Nephron progenitor cell (in vitro differentiated cells): ENCODE measurements at regions not wholly inside any gene's neighbourhood (a gene's known extent, or its start where the extent isn't known, plus 50 kb on each side); places are given as distances from the start of the nearest gene placed in this dataset.
"Not testable (repeated sequence)": the region's sequence is repeated elsewhere in the genome, so short reads cannot be mapped to it uniquely, and the experiment has no call there.

Experiments used
- DNase-seq: peaks from one replicate; pipeline ENCODE4 v3.0.0; 2021
- H3K27ac Mint-ChIP-seq: 2 replicates; pipeline ENCODE4 v1.8.0; 2021; ENCODE audit warnings: mild to moderate bottlenecking, moderate library complexity, mixed read lengths
- H3K27me3 Mint-ChIP-seq: 2 replicates; pipeline ENCODE4 v1.8.0; 2021; ENCODE audit warnings: mild to moderate bottlenecking, low read depth, mixed read lengths; ENCODE audit not compliant: poor library complexity
- H3K36me3 Mint-ChIP-seq: 2 replicates; pipeline ENCODE4 v1.8.0; 2021; ENCODE audit warnings: low read depth, mixed read lengths
- H3K4me1 Mint-ChIP-seq: 2 replicates; pipeline ENCODE4 v1.8.0; 2021; ENCODE audit warnings: mixed read lengths
- H3K4me3 Mint-ChIP-seq: 2 replicates; pipeline ENCODE4 v1.8.0; 2021; ENCODE audit warnings: mild to moderate bottlenecking, moderate library complexity, mixed read lengths
- H3K9me3 Mint-ChIP-seq: 2 replicates; pipeline ENCODE4 v1.8.0; 2021; ENCODE audit warnings: mild to moderate bottlenecking, moderate library complexity, mixed read lengths
- TF ChIP-seq, protein P1 (sequence below): fragments of 200-600 bp; sonication (generic); IDR thresholded peaks from 2 replicates; pipeline ENCODE4 v1.5.0; 2021; ENCODE audit warnings: antibody characterized with exemption

- peaks cover 4% of the 10 kb centered on the region for H3K27me3 Mint-ChIP-seq
- H3K4me1 Mint-ChIP-seq, result peaks cover 23% of the 10 kb centered on the region
- no peak overlapping the region for H3K27ac Mint-ChIP-seq
These were observed 222.8 kb upstream of the MSX2 start for GRCh38 chr5:174501461-174502069.

GRCh38 chr5:174503086-174503460 is 221.3 kb upstream of the MSX2 start:
- Mint-ChIP-seq H3K27me3 (peaks cover 4% of the 10 kb centered on the region), H3K4me1 (peaks cover 24% of the 10 kb centered on the region), H3K9me3 (peaks cover 26% of the 10 kb centered on the region), H3K4me3 (no peak overlapping the region), H3K36me3 (peaks cover 8% of the 10 kb centered on the region), H3K27ac (no peak overlapping the region)
- TF ChIP-seq, protein P1, sequence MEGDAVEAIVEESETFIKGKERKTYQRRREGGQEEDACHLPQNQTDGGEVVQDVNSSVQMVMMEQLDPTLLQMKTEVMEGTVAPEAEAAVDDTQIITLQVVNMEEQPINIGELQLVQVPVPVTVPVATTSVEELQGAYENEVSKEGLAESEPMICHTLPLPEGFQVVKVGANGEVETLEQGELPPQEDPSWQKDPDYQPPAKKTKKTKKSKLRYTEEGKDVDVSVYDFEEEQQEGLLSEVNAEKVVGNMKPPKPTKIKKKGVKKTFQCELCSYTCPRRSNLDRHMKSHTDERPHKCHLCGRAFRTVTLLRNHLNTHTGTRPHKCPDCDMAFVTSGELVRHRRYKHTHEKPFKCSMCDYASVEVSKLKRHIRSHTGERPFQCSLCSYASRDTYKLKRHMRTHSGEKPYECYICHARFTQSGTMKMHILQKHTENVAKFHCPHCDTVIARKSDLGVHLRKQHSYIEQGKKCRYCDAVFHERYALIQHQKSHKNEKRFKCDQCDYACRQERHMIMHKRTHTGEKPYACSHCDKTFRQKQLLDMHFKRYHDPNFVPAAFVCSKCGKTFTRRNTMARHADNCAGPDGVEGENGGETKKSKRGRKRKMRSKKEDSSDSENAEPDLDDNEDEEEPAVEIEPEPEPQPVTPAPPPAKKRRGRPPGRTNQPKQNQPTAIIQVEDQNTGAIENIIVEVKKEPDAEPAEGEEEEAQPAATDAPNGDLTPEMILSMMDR, result no peak
- DNase-seq, result no peak

More at GRCh38 chr5:174501461-174502069, 222.8 kb upstream of the MSX2 start:
- TF ChIP-seq, protein P1, result no peak
- Mint-ChIP-seq H3K36me3 (peaks cover 8% of the 10 kb centered on the region), H3K4me3 (no peak overlapping the region), H3K9me3 (peaks cover 35% of the 10 kb centered on the region)
- DNase-seq, result no peak

DNA sequence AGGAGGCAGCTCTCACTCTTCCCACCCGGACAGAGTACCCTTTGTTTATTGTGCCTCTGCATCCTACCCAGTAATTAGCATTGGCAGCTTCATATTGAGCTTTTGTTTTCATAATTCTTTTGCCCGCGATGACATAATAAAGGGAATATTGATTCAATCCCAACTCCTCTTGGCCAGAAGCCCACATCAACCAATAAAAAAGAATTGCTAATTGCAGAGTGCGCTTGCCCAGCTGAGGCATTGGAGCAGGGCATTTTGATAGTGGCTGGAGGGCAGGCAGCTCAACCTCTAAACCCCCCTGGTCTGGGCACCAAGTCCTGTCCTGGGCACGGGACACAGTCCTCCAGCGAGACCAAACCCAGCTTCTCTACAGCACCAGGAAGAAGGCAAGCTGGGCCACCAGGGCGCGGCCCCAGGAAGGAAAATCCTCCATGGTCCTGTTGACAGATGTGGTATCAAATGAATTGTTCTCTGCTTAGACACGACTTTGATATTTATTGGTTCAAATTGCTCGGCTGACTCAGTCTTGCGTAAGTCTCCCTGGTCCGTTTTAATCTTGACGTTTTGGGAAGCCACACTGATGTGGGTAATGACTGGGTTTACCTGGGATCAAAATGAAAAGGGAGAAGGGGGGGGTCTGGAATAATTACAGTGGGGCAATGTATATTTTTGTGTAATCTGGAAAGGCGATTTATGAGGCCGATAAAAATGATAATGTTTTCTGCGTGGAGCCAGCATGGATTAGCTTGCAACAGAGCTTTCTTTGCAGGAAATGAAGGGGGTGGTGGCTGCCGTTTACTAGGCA is 220.7 kb upstream of the MSX2 start:
- H3K4me1 Mint-ChIP-seq, result peaks cover 24% of the 10 kb centered on the region
- no peak overlapping the region for H3K4me3 Mint-ChIP-seq
- H3K9me3 Mint-ChIP-seq, result peaks cover 20% of the 10 kb centered on the region
- no peak overlapping the region for H3K27ac Mint-ChIP-seq
- H3K36me3 Mint-ChIP-seq, result peaks cover 8% of the 10 kb centered on the region
- H3K27me3 Mint-ChIP-seq, result peaks cover 4% of the 10 kb centered on the region
- TF ChIP-seq, protein P1, result no peak
- no peak for DNase-seq

GRCh38 chr5:174504266-174504726 is 220.1 kb upstream of the MSX2 start:
- H3K9me3 Mint-ChIP-seq, result peaks cover 14% of the 10 kb centered on the region
- no peak for DNase-seq
- peaks cover 7% of the 10 kb centered on the region for H3K36me3 Mint-ChIP-seq
- no peak overlapping the region for H3K27ac Mint-ChIP-seq
- H3K4me3 Mint-ChIP-seq, result no peak overlapping the region
- H3K27me3 Mint-ChIP-seq, result peaks cover 4% of the 10 kb centered on the region
- TF ChIP-seq, protein P1, result no peak
- peaks cover 24% of the 10 kb centered on the region for H3K4me1 Mint-ChIP-seq

DNA sequence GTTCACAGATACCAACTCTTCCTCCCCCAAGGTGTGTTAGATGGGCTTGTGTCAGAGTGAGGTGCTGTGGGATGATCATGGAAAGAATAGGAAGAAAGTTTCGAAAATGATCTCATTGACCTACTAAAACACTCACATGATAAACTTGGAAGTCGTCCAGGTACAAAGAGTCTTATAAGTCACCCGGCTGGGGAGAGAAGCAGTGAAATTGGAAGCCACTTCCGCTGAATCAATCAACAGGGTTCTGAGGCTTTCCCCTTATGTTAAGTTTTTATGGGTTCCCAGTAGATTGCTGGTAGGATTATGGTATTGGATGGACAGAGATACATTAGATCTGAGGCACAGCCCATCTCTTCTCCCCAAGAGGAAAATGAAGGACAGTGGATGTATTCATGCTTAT is 218.8 kb upstream of the MSX2 start:
- DNase-seq, result no peak
- peaks cover 28% of the 10 kb centered on the region for H3K4me1 Mint-ChIP-seq
- TF ChIP-seq, protein P1, result no peak
- no peak overlapping the region for H3K27ac Mint-ChIP-seq
- H3K36me3 Mint-ChIP-seq, result no peaks in the 10 kb centered on the region
- H3K9me3 Mint-ChIP-seq, result peaks cover under 1% of the 10 kb centered on the region
- H3K27me3 Mint-ChIP-seq, result peaks cover 5% of the 10 kb centered on the region
- no peak overlapping the region for H3K4me3 Mint-ChIP-seq

DNA sequence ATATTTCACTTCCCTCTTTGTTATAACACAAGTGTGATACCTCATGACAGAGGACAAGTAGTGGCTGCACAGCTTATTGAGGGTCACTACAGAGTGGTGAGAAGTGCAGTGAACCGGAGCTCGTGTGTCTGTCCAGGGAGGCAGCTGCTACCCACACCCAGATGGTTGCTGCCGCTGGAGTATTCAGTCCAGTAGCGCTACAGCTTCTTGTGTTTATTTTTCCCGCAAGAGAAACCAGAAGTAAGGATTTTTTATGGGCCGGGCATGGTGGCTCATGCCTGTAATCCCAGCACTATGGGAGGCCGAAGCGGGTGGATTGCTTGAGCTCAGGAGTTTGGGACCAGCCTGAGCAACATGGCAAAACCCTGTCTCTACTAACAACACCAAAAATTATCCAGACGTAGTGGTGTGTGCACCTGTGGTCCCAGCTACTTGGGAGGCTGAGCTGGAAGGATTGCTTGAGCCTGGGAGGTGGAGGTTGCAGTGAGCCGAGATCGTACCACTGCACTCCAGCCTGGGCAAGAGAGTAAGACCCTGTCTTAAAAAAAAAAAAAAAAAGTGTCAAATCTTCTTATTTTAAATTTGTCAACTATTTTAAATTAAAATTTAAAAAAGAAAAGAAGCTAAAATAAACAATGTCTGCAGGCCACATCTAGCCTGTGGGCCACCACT is 213.5 kb upstream of the MSX2 start:
- Mint-ChIP-seq H3K4me1 (peaks cover 28% of the 10 kb centered on the region), H3K27me3 (peaks cover 13% of the 10 kb centered on the region), H3K27ac (peak overlapping the region; percentile 32)
- not testable (repeated sequence) for H3K36me3 Mint-ChIP-seq, DNase-seq, H3K9me3 Mint-ChIP-seq, H3K4me3 Mint-ChIP-seq
